ENCODE measurements at regions not wholly inside any gene's neighbourhood (a gene's known extent, or its start where the extent isn't known, plus 50 kb on each side); places are given as distances from the start of the nearest gene placed in this dataset.

- TF ChIP-seq CTCF (IDR thresholded peaks at IDR 0.05; ENCODE audit: control extremely low read depth, extremely low read depth), result no peak
- WGBS, 2 donors, result 77 to 91% methylated on average over 3 of the region's 3 CpGs
- Histone ChIP-seq H3K9me3 (ENCODE audit: control insufficient read depth in 4 of 4, insufficient read depth in 3 of 4, low read length in 3 of 4) (peaks cover 0 to 1% (median 0%) of the 10 kb centered on the region in 4 donors), H3K9ac (ENCODE audit: insufficient read depth in 1 of 2, low read length in 2 of 2) (no peak overlapping the region), H3K27me3 (ENCODE audit: control insufficient read depth in 3 of 3, insufficient read depth in 3 of 3, low read length in 2 of 3) (no peaks in the 10 kb centered on the region), H3K27ac (ENCODE audit: low read depth in 1 of 2, low read length in 1 of 2) (no peak overlapping the region), H3K4me3 (no peak overlapping the region), H3K36me3 (ENCODE audit: control insufficient read depth in 4 of 4, insufficient read depth in 4 of 4, low read length in 4 of 4) (no peaks in the 10 kb centered on the region), H3K4me1 (ENCODE audit: control insufficient read depth in 5 of 5, insufficient read depth in 5 of 5, low read length in 5 of 5) (no peaks in the 10 kb centered on the region)
- DNase-seq (no peak), ATAC-seq (ENCODE audit: insufficient read depth, low FRiP score) (no peak)
Observed at GRCh38 chr5:159632866-159633265, 283.4 kb upstream of the ADRA1B start.

- DNase-seq, result no peak
- Histone ChIP-seq H3K4me1 (ENCODE audit: control insufficient read depth in 5 of 5, insufficient read depth in 5 of 5, low read length in 5 of 5) (no peaks in the 10 kb centered on the region), H3K27ac (ENCODE audit: low read depth in 1 of 2, low read length in 1 of 2) (no peak overlapping the region), H3K9me3 (ENCODE audit: control insufficient read depth in 4 of 4, insufficient read depth in 3 of 4, low read length in 3 of 4) (peaks cover 0 to 1% (median 0%) of the 10 kb centered on the region in 4 donors), H3K9ac (ENCODE audit: insufficient read depth in 1 of 2, low read length in 2 of 2) (no peak overlapping the region), H3K4me3 (no peak overlapping the region), H3K36me3 (ENCODE audit: control insufficient read depth in 4 of 4, insufficient read depth in 4 of 4, low read length in 4 of 4) (no peaks in the 10 kb centered on the region), H3K27me3 (ENCODE audit: control insufficient read depth in 3 of 3, insufficient read depth in 3 of 3, low read length in 2 of 3) (no peaks in the 10 kb centered on the region)
- no peak for TF ChIP-seq CTCF (IDR thresholded peaks at IDR 0.05; ENCODE audit: control extremely low read depth, extremely low read depth)
- no peak for ATAC-seq (ENCODE audit: insufficient read depth, low FRiP score)
Observed at GRCh38 chr5:159638481-159638880, 277.8 kb upstream of the ADRA1B start.

GRCh38 chr5:159638954-159639559, 277.2 kb upstream of the ADRA1B start:
- WGBS, 2 donors, result 53 to 70% methylated on average over 2 of the region's 2 CpGs
- no peak for DNase-seq
- no peak overlapping the region for H3K4me3 ChIP-seq
- peaks cover 0 to 2% (median 0%) of the 10 kb centered on the region in 5 donors for H3K4me1 ChIP-seq (ENCODE audit: control insufficient read depth in 5 of 5, insufficient read depth in 5 of 5, low read length in 5 of 5)
- no peak for ATAC-seq (ENCODE audit: insufficient read depth, low FRiP score)
- H3K27ac ChIP-seq (ENCODE audit: low read depth in 1 of 2, low read length in 1 of 2), result no peak overlapping the region
- no peak for TF ChIP-seq CTCF (IDR thresholded peaks at IDR 0.05; ENCODE audit: control extremely low read depth, extremely low read depth)
- no peak overlapping the region for H3K9ac ChIP-seq (ENCODE audit: insufficient read depth in 1 of 2, low read length in 2 of 2)
- no peaks in the 10 kb centered on the region for H3K27me3 ChIP-seq (ENCODE audit: control insufficient read depth in 3 of 3, insufficient read depth in 3 of 3, low read length in 2 of 3)
- no peaks in the 10 kb centered on the region for H3K36me3 ChIP-seq (ENCODE audit: control insufficient read depth in 4 of 4, insufficient read depth in 4 of 4, low read length in 4 of 4)
- H3K9me3 ChIP-seq (ENCODE audit: control insufficient read depth in 4 of 4, insufficient read depth in 3 of 4, low read length in 3 of 4), result peaks cover 0 to 1% (median 0%) of the 10 kb centered on the region in 4 donors

- no peak for ATAC-seq (ENCODE audit: insufficient read depth, low FRiP score)
- DNase-seq, result no peak
- 80 to 86% methylated on average over 3 of the region's 3 CpGs for WGBS, 2 donors
- Histone ChIP-seq H3K9ac (ENCODE audit: insufficient read depth in 1 of 2, low read length in 2 of 2) (no peak overlapping the region), H3K27ac (ENCODE audit: low read depth in 1 of 2, low read length in 1 of 2) (no peak overlapping the region), H3K27me3 (ENCODE audit: control insufficient read depth in 3 of 3, insufficient read depth in 3 of 3, low read length in 2 of 3) (no peaks in the 10 kb centered on the region), H3K4me1 (ENCODE audit: control insufficient read depth in 5 of 5, insufficient read depth in 5 of 5, low read length in 5 of 5) (peaks cover 0 to 5% (median 0%) of the 10 kb centered on the region in 5 donors), H3K36me3 (ENCODE audit: control insufficient read depth in 4 of 4, insufficient read depth in 4 of 4, low read length in 4 of 4) (no peaks in the 10 kb centered on the region), H3K9me3 (ENCODE audit: control insufficient read depth in 4 of 4, insufficient read depth in 3 of 4, low read length in 3 of 4) (peaks cover 0 to 1% (median 0%) of the 10 kb centered on the region in 4 donors), H3K4me3 (no peak overlapping the region)
- no peak for TF ChIP-seq CTCF (IDR thresholded peaks at IDR 0.05; ENCODE audit: control extremely low read depth, extremely low read depth)
Observed at GRCh38 chr5:159639590-159639989, 276.7 kb upstream of the ADRA1B start.
